GM12874 (cell line): ENCODE measurements at regions not wholly inside any gene's neighbourhood (a gene's known extent, or its start where the extent isn't known, plus 50 kb on each side); places are given as distances from the start of the nearest gene placed in this dataset.

Experiments
- TF ChIP-seq, protein P1 (sequence below): IDR thresholded peaks from 2 replicates; pipeline ENCODE4 v1.5.1; 2011; ENCODE audit warnings: low read depth, mild to moderate bottlenecking, control low read depth, low read length, moderate library complexity; ENCODE audit not compliant: insufficient read depth

DNA sequence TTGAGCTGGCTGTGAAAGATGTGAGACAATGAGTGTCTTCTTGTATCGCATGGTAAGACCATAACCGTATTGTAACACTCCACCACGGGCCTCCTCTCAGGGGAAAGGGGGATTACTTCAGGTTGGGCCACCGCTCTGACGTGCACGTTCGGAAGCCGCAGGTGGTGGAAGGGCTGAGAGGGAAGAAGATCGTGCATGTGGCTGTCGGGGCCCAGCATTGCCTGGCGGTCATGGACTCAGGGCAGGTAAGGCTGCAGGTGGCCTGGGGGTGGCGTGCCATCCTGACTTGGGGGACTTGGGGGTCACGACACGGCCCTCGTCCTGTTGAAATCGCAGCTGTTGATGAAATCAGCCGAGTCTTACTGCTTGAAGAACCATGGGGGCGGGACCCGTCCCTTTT, 87.3 kb upstream of the FAN1 start:
- TF ChIP-seq, protein P1, sequence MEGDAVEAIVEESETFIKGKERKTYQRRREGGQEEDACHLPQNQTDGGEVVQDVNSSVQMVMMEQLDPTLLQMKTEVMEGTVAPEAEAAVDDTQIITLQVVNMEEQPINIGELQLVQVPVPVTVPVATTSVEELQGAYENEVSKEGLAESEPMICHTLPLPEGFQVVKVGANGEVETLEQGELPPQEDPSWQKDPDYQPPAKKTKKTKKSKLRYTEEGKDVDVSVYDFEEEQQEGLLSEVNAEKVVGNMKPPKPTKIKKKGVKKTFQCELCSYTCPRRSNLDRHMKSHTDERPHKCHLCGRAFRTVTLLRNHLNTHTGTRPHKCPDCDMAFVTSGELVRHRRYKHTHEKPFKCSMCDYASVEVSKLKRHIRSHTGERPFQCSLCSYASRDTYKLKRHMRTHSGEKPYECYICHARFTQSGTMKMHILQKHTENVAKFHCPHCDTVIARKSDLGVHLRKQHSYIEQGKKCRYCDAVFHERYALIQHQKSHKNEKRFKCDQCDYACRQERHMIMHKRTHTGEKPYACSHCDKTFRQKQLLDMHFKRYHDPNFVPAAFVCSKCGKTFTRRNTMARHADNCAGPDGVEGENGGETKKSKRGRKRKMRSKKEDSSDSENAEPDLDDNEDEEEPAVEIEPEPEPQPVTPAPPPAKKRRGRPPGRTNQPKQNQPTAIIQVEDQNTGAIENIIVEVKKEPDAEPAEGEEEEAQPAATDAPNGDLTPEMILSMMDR = no peak

DNA sequence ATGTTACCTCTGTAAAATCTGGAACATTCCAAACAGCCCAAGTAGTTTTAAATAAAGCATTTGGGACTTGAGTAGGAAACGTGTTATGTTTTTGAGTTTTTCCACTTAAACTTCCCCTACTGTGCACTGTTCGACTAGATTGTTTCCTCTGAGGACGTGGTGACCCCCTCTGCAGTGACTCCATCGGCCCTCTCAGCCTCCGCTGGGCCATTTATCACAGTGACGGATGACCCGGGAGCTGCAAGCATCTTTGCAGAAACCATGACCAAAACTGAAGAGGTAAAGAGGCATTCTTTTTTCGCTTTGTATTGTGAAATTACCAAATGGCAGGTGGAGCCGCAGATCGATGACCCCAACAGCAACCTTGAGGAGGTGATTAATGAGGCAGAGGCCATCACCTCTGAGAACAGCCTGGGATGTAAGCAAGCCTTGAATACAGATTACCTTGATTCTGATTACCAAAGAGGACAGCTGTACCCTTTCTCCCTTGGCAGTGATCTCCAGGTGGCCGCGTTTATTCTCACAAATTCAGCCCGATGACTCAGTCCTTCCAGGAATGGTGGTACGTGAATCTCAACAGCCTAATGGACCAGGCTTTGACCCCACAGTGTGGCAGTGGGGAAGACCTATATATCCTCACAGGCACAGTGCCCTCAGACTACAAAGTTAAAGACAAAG, 79.1 kb upstream of the FAN1 start:
- TF ChIP-seq, protein P1 = no peak

DNA sequence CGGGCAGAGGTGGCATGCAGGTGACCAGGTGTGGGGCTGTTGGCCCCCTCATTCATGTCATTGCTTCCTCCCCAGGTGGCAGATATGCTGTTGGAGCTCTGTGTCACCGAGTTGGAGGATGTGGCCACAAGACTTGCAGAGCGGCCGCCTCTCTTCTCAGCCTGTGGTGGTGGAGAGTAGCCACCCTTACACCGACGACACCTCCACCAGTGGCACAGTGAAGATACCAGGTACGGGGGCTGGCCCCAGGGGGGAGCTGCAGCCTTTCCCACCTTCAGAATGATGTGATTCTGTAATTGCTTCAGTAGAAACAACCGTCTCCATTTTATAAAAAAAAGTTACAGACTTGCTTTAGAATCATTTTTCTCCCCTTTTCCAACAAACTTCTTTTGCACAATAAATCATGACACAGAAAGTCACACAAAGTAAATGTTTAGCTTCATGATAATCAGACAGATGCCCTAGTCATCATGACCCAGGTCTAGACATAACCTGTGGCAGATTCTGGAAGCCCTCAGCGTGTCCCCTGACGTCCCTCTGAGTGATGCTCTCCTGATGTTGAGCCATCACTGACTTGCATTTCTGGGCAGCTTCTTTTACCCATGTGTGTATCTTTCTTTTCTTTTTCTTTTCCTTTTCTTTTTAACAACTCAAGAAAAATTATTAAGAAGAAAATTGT, 76.0 kb upstream of the FAN1 start:
- TF ChIP-seq, protein P1 = no peak

DNA sequence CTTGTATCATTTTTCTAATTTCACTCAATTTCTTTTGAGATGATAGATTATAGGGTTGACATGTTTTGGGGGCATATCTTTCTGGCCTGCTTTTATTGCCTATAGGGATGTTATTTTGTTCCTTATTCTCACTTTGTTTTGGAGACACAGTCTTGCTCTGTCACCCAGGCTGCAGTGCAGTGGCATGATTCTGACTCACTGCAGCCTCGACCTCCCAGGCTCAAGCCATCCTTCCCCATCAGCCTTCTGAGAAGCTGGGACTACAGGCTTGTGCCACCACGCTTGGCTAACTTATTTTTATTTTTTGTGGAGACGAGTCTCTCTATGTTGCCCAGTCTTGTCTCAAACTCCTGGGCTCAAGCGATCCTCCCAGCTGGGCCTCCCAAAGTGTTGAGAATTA, 72.8 kb upstream of the FAN1 start:
- TF ChIP-seq, protein P1 = no peak
